ENCODE measurements at regions not wholly inside any gene's neighbourhood (a gene's known extent, or its start where the extent isn't known, plus 50 kb on each side); places are given as distances from the start of the nearest gene placed in this dataset.
"Not testable (repeated sequence)": the region's sequence is repeated elsewhere in the genome, so short reads cannot be mapped to it uniquely, and the experiment has no call there.

- DNase-seq: peak; percentile 34 to 36
These were observed 83.9 kb downstream of the CXCL12 start for GRCh38 chr10:44300666-44301649.

GRCh38 chr10:44298713-44299112 lies 86.2 kb downstream of the CXCL12 start:
- DNase-seq: no peak

GRCh38 chr10:44297963-44298362 lies 86.9 kb downstream of the CXCL12 start:
- no peak for DNase-seq

- no peak for DNase-seq
These were observed 89.2 kb downstream of the CXCL12 start for GRCh38 chr10:44295644-44296241.

GRCh38 chr10:44294726-44295412 lies 90.0 kb downstream of the CXCL12 start:
- no peak for DNase-seq

- DNase-seq: no peak
These were observed 91.1 kb downstream of the CXCL12 start for GRCh38 chr10:44293842-44294241.

- no peak for DNase-seq
These were observed 91.6 kb downstream of the CXCL12 start for GRCh38 chr10:44293306-44293778.

- DNase-seq: no peak
These were observed 92.4 kb downstream of the CXCL12 start for GRCh38 chr10:44292390-44293002.

- DNase-seq: no peak
These were observed 93.8 kb downstream of the CXCL12 start for GRCh38 chr10:44291091-44291490.

GRCh38 chr10:44289125-44289524 lies 95.8 kb downstream of the CXCL12 start:
- DNase-seq: no peak

- no peak for DNase-seq
These were observed 97.5 kb downstream of the CXCL12 start for GRCh38 chr10:44287408-44287807.

- DNase-seq: no peak
These were observed 100.5 kb downstream of the CXCL12 start for GRCh38 chr10:44284198-44285084.

- DNase-seq: no peak
These were observed 102.1 kb downstream of the CXCL12 start for GRCh38 chr10:44282626-44283300.

GRCh38 chr10:44281662-44282061 lies 103.2 kb downstream of the CXCL12 start:
- no peak for DNase-seq

GRCh38 chr10:44281089-44281613 lies 103.7 kb downstream of the CXCL12 start:
- DNase-seq: no peak

- DNase-seq: no peak
These were observed 104.5 kb downstream of the CXCL12 start for GRCh38 chr10:44280226-44281014.

- no peak for DNase-seq
These were observed 105.3 kb downstream of the CXCL12 start for GRCh38 chr10:44279426-44280126.

GRCh38 chr10:44278837-44279324 lies 106.0 kb downstream of the CXCL12 start:
- DNase-seq: no peak

- not testable (repeated sequence) for DNase-seq
These were observed 116.4 kb downstream of the CXCL12 start for GRCh38 chr10:44268435-44268948.

Measured in activated T-cell treated with anti-CD3 and anti-CD28 coated beads, Interleukin-2, amount 50 U/mL, for 48 hours (primary cell).